Ascending aorta (tissue), 2 donors: ENCODE measurements at regions not wholly inside any gene's neighbourhood (a gene's known extent, or its start where the extent isn't known, plus 50 kb on each side); places are given as distances from the start of the nearest gene placed in this dataset.

Experiments
- DNase-seq, 2 donors: peaks; one replicate each; pipeline ENCODE4 v3.0.0-alpha.2; 2019; ENCODE audit warnings: low spot score in 2 of 2
- H3K27ac ChIP-seq, 2 donors: fragments of 200-600 bp; sonication (generic); one replicate each; pipeline ENCODE4 v1.5.1; 2016 to 2017; ENCODE audit warnings: mild to moderate bottlenecking in 1 of 2
- H3K27me3 ChIP-seq: fragments of 200-600 bp; sonication (generic); one replicate; pipeline ENCODE4 v1.5.1; 2017
- H3K36me3 ChIP-seq, 2 donors: fragments of 200-600 bp; sonication (generic); one replicate each; pipeline ENCODE4 v1.5.1; 2016
- H3K4me1 ChIP-seq, 2 donors: fragments of 200-600 bp; sonication (generic); one replicate each; pipeline ENCODE4 v1.5.1; 2016 to 2017; ENCODE audit warnings: mild to moderate bottlenecking in 1 of 2
- H3K4me3 ChIP-seq, 2 donors: fragments of 200-600 bp; sonication (generic); one replicate each; pipeline ENCODE4 v1.5.1; 2016 to 2017; ENCODE audit warnings: mild to moderate bottlenecking in 1 of 2
- H3K9me3 ChIP-seq, 2 donors: fragments of 200-600 bp; sonication (generic); one replicate each; pipeline ENCODE4 v1.5.1; 2016
- CTCF ChIP-seq, 3 experiments: fragments of 200-600 bp in 2 of 3; fragments of 450-650 bp in 1 of 3; sonication (generic) in 2 of 3; IDR thresholded peaks; one replicate each; pipeline ENCODE4 v1.5.1; 2016 to 2019; ENCODE audit warnings: antibody characterized with exemption in 3 of 3, mild to moderate bottlenecking in 1 of 3, moderate library complexity in 1 of 3
- intact Hi-C: fragments of 100-400 bp; cut with DNase I; formaldehyde crosslinking; loops from one replicate; pipeline ENCODE4 v1.15.1; 2023

GRCh38 chr1:14100444-14100843 is 400.5 kb downstream of the PRDM2 start:
- Histone ChIP-seq H3K9me3 (no peaks in the 10 kb centered on the region), H3K4me1 (no peaks in the 10 kb centered on the region), H3K27me3 (no peaks in the 10 kb centered on the region), H3K4me3 (no peak overlapping the region), H3K36me3 (no peaks in the 10 kb centered on the region), H3K27ac (no peak overlapping the region)
- DNase-seq: no peak
- TF ChIP-seq CTCF (IDR thresholded peaks at IDR 0.05): no peak
- intact Hi-C loops: no loop called here

GRCh38 chr1:14100919-14101318 is 400.9 kb downstream of the PRDM2 start:
- TF ChIP-seq CTCF (IDR thresholded peaks at IDR 0.05): no peak
- H3K36me3 ChIP-seq: no peaks in the 10 kb centered on the region
- no peaks in the 10 kb centered on the region for H3K27me3 ChIP-seq
- H3K27ac ChIP-seq: no peak overlapping the region
- no peaks in the 10 kb centered on the region for H3K9me3 ChIP-seq
- no peak for DNase-seq
- H3K4me1 ChIP-seq: no peaks in the 10 kb centered on the region
- H3K4me3 ChIP-seq: no peak overlapping the region
- intact Hi-C loops: no loop called here

- intact Hi-C loops: no loop called here
- no peak for DNase-seq
- Histone ChIP-seq H3K36me3 (no peaks in the 10 kb centered on the region), H3K4me3 (no peak overlapping the region), H3K9me3 (no peaks in the 10 kb centered on the region), H3K27me3 (no peaks in the 10 kb centered on the region), H3K27ac (no peak overlapping the region), H3K4me1 (no peaks in the 10 kb centered on the region)
- no peak for TF ChIP-seq CTCF (IDR thresholded peaks at IDR 0.05)
These were observed 402.2 kb downstream of the PRDM2 start for GRCh38 chr1:14102180-14102579.

- Histone ChIP-seq H3K4me1 (peaks cover 0 to 4% of the 10 kb centered on the region in 2 donors), H3K36me3 (no peaks in the 10 kb centered on the region), H3K4me3 (no peak overlapping the region), H3K27me3 (no peaks in the 10 kb centered on the region), H3K27ac (no peak overlapping the region), H3K9me3 (no peaks in the 10 kb centered on the region)
- DNase-seq: no peak
- intact Hi-C loops: no loop called here
- TF ChIP-seq CTCF (IDR thresholded peaks at IDR 0.05): no peak
These were observed 404.0 kb downstream of the PRDM2 start for GRCh38 chr1:14103878-14104430.

- Histone ChIP-seq H3K36me3 (no peaks in the 10 kb centered on the region), H3K9me3 (no peaks in the 10 kb centered on the region), H3K4me3 (no peak overlapping the region), H3K4me1 (peaks cover 0 to 4% of the 10 kb centered on the region in 2 donors), H3K27me3 (no peaks in the 10 kb centered on the region), H3K27ac (no peak overlapping the region)
- intact Hi-C loops: no loop called here
- DNase-seq: no peak
- TF ChIP-seq CTCF (IDR thresholded peaks at IDR 0.05): no peak
These were observed 406.1 kb downstream of the PRDM2 start for GRCh38 chr1:14106126-14106525.
